ENCODE measurements at regions not wholly inside any gene's neighbourhood (a gene's known extent, or its start where the extent isn't known, plus 50 kb on each side); places are given as distances from the start of the nearest gene placed in this dataset.

DNA sequence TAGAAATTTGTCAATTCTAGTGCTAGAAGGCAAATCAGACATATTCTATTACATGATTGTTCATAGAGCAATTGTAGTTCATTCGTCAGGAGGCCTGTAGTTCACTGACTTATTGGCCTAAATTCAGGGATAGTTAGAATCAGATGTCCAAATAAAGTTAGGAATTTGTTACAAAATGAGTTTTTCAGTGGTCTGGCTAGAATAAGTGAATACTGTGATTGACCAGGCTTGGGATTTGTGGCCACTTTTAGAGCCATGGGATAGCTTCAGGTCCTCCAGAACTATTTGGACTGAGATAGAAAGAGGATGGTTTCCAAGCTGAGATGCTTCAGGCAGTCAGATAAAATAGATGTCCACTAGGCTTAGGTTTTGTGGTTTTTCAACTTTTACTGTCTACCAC lies 199.1 kb upstream of the MPDZ start:
- Mint-ChIP-seq H3K4me3 (no peak overlapping the region), H3K27ac (no peak overlapping the region), H3K27me3 (no peaks in the 10 kb centered on the region), H3K4me1 (ENCODE audit: low read depth) (no peaks in the 10 kb centered on the region), H3K36me3 (no peaks in the 10 kb centered on the region), H3K9me3 (ENCODE audit: low read depth) (peaks cover 13% of the 10 kb centered on the region)

- H3K4me1 Mint-ChIP-seq (ENCODE audit: low read depth): no peaks in the 10 kb centered on the region
- peaks cover 13% of the 10 kb centered on the region for H3K9me3 Mint-ChIP-seq (ENCODE audit: low read depth)
- no peak overlapping the region for H3K4me3 Mint-ChIP-seq
- no peaks in the 10 kb centered on the region for H3K36me3 Mint-ChIP-seq
- no peak overlapping the region for H3K27ac Mint-ChIP-seq
- H3K27me3 Mint-ChIP-seq: no peaks in the 10 kb centered on the region
These were observed 198.7 kb upstream of the MPDZ start for GRCh38 chr9:13478160-13478559.

- peaks cover 33% of the 10 kb centered on the region for H3K9me3 Mint-ChIP-seq (ENCODE audit: low read depth)
- H3K4me1 Mint-ChIP-seq (ENCODE audit: low read depth): no peaks in the 10 kb centered on the region
- no peaks in the 10 kb centered on the region for H3K27me3 Mint-ChIP-seq
- no peaks in the 10 kb centered on the region for H3K36me3 Mint-ChIP-seq
- no peak overlapping the region for H3K27ac Mint-ChIP-seq
- H3K4me3 Mint-ChIP-seq: no peak overlapping the region
These were observed 191.3 kb upstream of the MPDZ start for GRCh38 chr9:13470836-13471235.

DNA sequence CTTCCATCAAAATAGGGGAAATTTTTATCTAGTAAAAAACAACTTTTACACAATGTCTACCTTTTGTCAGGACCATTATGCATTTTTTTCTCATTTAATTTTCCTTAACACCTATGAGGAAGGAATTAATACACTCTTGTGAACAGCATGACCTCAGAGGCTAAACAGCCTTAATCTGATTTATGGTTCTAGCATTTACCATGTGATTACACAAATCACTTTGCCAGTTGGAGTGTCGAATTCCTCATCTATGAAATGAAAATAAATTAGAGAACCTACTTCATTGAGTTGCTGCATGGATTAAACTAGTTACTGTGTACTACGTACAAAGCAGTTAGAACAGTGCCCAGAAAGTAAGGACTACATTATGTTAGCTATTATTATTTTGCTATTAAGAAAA lies 187.7 kb upstream of the MPDZ start:
- no peaks in the 10 kb centered on the region for H3K27me3 Mint-ChIP-seq
- H3K36me3 Mint-ChIP-seq: no peaks in the 10 kb centered on the region
- peaks cover 30% of the 10 kb centered on the region for H3K9me3 Mint-ChIP-seq (ENCODE audit: low read depth)
- no peak overlapping the region for H3K4me3 Mint-ChIP-seq
- no peaks in the 10 kb centered on the region for H3K4me1 Mint-ChIP-seq (ENCODE audit: low read depth)
- no peak overlapping the region for H3K27ac Mint-ChIP-seq

- no peaks in the 10 kb centered on the region for H3K27me3 Mint-ChIP-seq
- no peaks in the 10 kb centered on the region for H3K36me3 Mint-ChIP-seq
- no peaks in the 10 kb centered on the region for H3K4me1 Mint-ChIP-seq (ENCODE audit: low read depth)
- H3K4me3 Mint-ChIP-seq: no peak overlapping the region
- H3K9me3 Mint-ChIP-seq (ENCODE audit: low read depth): peaks cover 16% of the 10 kb centered on the region
- no peak overlapping the region for H3K27ac Mint-ChIP-seq
These were observed 182.0 kb upstream of the MPDZ start for GRCh38 chr9:13461414-13461991.

GRCh38 chr9:13459071-13459470 lies 179.6 kb upstream of the MPDZ start:
- Mint-ChIP-seq H3K9me3 (ENCODE audit: low read depth) (peaks cover 4% of the 10 kb centered on the region), H3K4me3 (no peak overlapping the region), H3K27ac (no peak overlapping the region), H3K36me3 (no peaks in the 10 kb centered on the region), H3K27me3 (no peaks in the 10 kb centered on the region), H3K4me1 (ENCODE audit: low read depth) (no peaks in the 10 kb centered on the region)

- Mint-ChIP-seq H3K27me3 (no peaks in the 10 kb centered on the region), H3K27ac (no peak overlapping the region), H3K4me3 (no peak overlapping the region), H3K36me3 (no peaks in the 10 kb centered on the region), H3K9me3 (ENCODE audit: low read depth) (peaks cover 4% of the 10 kb centered on the region), H3K4me1 (ENCODE audit: low read depth) (no peaks in the 10 kb centered on the region)
These were observed 178.3 kb upstream of the MPDZ start for GRCh38 chr9:13457795-13458194.

GRCh38 chr9:13450723-13451122 lies 171.2 kb upstream of the MPDZ start:
- Mint-ChIP-seq H3K4me3 (no peak overlapping the region), H3K4me1 (ENCODE audit: low read depth) (no peaks in the 10 kb centered on the region), H3K27ac (no peak overlapping the region), H3K36me3 (no peaks in the 10 kb centered on the region), H3K27me3 (no peaks in the 10 kb centered on the region), H3K9me3 (ENCODE audit: low read depth) (no peaks in the 10 kb centered on the region)

DNA sequence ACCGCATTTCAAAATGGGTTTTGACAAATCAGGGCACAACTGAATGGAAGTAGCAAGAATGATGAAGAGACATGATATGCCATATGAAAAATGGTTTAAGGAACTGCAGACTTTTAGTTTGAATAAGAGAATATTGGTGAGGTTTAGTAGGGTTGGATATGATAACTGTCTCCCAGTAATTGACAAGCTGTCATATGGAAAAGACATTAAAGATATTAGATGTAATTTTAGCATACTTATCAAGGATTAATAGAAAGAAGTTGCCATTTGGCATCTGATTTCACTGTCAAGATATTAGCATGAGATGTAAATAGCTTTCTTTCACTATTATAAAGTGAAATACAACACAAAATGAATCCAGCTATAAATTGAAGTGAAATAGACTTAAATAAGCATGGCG lies 169.0 kb upstream of the MPDZ start:
- Mint-ChIP-seq H3K4me3 (no peak overlapping the region), H3K36me3 (no peaks in the 10 kb centered on the region)

DNA sequence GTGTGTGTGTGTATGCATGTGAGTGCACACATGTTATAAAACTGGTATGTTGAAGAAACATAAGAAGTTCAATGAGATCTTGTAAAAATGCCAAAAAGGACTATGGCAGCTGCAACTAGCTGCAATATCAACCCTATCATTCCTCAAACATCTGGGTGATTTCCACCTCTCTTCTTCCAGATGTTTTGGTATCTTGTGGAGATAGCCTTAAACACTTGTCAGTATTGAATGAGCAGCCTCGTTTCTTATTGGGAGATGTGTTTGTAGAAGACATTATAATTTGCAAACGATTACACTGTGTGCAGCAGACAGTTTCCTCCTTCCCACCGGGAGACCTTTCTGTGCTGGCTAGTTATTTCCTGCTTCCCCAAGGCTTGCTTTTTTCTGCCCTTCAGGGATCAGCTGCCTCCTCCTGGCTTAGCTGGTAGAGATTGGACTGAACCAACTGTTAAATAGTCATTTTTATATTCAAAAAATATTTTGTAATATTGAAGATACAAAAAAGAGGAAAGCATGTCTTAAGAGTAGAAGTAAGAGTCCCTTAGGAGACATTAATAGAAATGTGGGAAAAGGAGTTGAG lies 168.4 kb upstream of the MPDZ start:
- H3K36me3 Mint-ChIP-seq: no peaks in the 10 kb centered on the region
- no peaks in the 10 kb centered on the region for H3K27me3 Mint-ChIP-seq
- H3K9me3 Mint-ChIP-seq (ENCODE audit: low read depth): no peaks in the 10 kb centered on the region
- no peak overlapping the region for H3K4me3 Mint-ChIP-seq
- no peak overlapping the region for H3K27ac Mint-ChIP-seq
- H3K4me1 Mint-ChIP-seq (ENCODE audit: low read depth): no peaks in the 10 kb centered on the region

More for the DNA sequence above, 169.0 kb upstream of the MPDZ start:
- Mint-ChIP-seq H3K27me3 (no peaks in the 10 kb centered on the region), H3K27ac (no peak overlapping the region), H3K9me3 (ENCODE audit: low read depth) (no peaks in the 10 kb centered on the region), H3K4me1 (ENCODE audit: low read depth) (no peaks in the 10 kb centered on the region)

DNA sequence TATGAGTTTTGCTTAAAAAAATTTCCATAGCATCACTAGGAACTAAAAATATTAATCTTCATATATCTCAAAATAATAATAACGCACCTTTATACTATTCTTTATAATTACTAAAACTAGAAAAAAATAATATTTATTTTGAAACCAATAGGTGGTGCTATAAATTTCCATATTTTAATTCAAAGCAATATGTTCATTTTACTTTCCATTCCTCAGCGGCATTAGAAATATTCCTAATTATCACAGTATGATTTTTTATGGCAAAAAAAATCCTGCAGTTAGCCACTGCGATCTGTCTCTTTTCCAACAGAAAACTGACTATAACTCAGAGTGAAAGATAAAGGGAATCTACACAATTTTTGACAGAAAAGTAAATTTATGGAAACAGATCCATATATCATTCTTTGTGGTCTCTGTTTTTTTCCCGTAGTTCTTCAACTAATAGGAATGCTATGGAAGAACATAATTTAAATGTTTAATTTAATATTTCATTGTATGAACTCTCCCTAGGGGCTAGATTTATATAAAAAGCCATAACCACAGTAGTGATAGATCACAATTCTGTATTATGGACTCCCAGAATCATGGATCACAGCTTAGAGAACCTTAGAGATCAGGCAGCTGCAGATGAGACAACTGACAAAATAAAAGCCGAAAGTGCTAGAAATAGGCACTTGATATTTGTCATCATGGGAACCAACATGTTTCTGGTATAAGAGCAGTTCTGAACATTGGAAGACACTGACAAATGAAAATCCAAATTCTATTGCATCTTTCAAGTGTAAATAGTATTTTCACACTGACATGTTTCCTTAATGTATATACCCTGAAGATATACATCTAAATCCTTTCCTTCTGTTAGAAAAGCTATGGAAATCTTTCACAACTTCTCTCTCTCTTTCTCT lies 167.7 kb upstream of the MPDZ start:
- H3K27ac Mint-ChIP-seq: no peak overlapping the region

GRCh38 chr9:13446286-13446937 lies 166.9 kb upstream of the MPDZ start:
- Mint-ChIP-seq H3K36me3 (no peaks in the 10 kb centered on the region), H3K4me3 (no peak overlapping the region), H3K27ac (no peak overlapping the region), H3K27me3 (no peaks in the 10 kb centered on the region), H3K4me1 (ENCODE audit: low read depth) (no peaks in the 10 kb centered on the region), H3K9me3 (ENCODE audit: low read depth) (no peaks in the 10 kb centered on the region)

More for the DNA sequence above, 167.7 kb upstream of the MPDZ start:
- Mint-ChIP-seq H3K27me3 (no peaks in the 10 kb centered on the region), H3K36me3 (no peaks in the 10 kb centered on the region), H3K4me3 (no peak overlapping the region), H3K9me3 (ENCODE audit: low read depth) (no peaks in the 10 kb centered on the region), H3K4me1 (ENCODE audit: low read depth) (no peaks in the 10 kb centered on the region)

DNA sequence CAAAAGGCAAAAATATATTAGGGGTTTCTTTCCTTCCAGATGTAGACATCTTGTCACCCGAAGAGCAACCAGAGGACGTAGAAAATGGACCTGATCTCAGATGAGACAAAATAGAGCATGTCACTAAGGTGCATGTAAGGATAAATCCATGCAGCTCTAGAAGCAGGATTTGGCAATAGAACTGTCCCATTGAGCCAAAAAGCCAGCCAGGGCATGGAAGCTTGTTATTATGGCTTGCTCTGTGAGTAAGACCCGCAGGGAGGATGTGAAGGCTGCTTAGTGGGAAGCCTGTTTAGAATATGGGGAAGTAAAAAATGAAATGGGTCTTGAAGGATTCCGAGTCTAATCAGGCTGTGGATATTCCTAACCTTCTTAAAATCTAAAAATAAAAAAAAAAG lies 165.6 kb upstream of the MPDZ start:
- Mint-ChIP-seq H3K9me3 (ENCODE audit: low read depth) (no peaks in the 10 kb centered on the region), H3K27ac (no peak overlapping the region), H3K36me3 (no peaks in the 10 kb centered on the region), H3K4me1 (ENCODE audit: low read depth) (no peaks in the 10 kb centered on the region), H3K4me3 (no peak overlapping the region), H3K27me3 (no peaks in the 10 kb centered on the region)

DNA sequence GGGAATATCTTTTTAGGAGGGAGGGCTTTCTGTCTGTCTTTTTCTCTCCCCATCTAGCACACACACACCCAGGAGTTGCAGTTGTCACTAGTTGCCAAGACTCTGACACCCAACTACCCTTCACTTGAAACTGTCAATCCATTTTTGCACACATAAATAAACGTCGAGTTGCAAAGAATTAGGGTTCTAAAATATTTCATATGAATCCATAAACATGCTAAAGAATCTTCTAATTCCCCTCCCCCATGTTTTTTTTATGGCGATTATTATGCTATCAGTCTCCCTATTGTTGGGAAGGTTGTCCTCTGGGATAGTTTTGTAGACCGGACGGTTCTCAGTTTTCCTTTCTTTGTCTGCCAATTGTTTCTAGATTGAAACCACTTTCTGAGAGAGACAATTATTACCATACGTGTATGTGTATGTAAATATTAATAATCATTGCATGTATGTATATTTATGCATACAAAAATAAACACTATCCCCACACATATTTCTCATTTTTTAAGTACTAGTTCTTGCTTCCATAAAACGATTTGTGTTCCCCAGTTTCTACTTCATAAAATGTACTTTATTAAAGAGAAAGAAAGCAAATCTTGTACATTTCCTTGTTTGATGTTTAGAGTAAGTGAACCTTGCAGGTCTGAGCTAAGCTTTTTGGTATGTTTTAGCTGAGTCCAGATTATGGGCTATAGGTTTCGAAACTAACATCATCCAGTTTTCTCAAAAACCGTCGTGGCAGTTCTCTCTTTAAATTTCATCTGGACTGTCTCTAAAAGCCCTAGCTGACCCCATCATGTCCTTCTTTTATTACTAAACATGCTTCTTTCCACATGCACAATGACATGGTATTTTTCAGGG lies 165.0 kb upstream of the MPDZ start:
- H3K4me1 Mint-ChIP-seq (ENCODE audit: low read depth): no peaks in the 10 kb centered on the region
- H3K4me3 Mint-ChIP-seq: no peak overlapping the region
- no peaks in the 10 kb centered on the region for H3K36me3 Mint-ChIP-seq
- H3K27me3 Mint-ChIP-seq: no peaks in the 10 kb centered on the region
- no peak overlapping the region for H3K27ac Mint-ChIP-seq
- H3K9me3 Mint-ChIP-seq (ENCODE audit: low read depth): no peaks in the 10 kb centered on the region
